Breast epithelium (tissue), 3 donors: ENCODE measurements at regions not wholly inside any gene's neighbourhood (a gene's known extent, or its start where the extent isn't known, plus 50 kb on each side); places are given as distances from the start of the nearest gene placed in this dataset.

Source experiments
- CTCF ChIP-seq, 3 donors: fragments of 450-650 bp; IDR thresholded peaks; one replicate each; pipeline ENCODE4 v1.5.1; 2016 to 2017; ENCODE audit warnings: antibody characterized with exemption in 3 of 3, mild to moderate bottlenecking in 3 of 3, moderate library complexity in 3 of 3
- POLR2A ChIP-seq: fragments of 450-650 bp; IDR thresholded peaks from one replicate; pipeline ENCODE4 v1.6.1; 2016; ENCODE audit warnings: antibody characterized with exemption, mild to moderate bottlenecking, moderate library complexity

GRCh38 chr1:59016390-59016789 is 232.5 kb upstream of the JUN start:
- no peak for TF ChIP-seq POLR2A
- TF ChIP-seq CTCF (IDR thresholded peaks at IDR 0.05) = no peak
